ENCODE measurements at regions not wholly inside any gene's neighbourhood (a gene's known extent, or its start where the extent isn't known, plus 50 kb on each side); places are given as distances from the start of the nearest gene placed in this dataset.

- BruUV-seq (replicated peaks), result no TSS peak
- H3K4me2 ChIP-seq (ENCODE audit: low read length), result no peak overlapping the region
Measured at GRCh38 chr22:34736081-34736480, 329.9 kb upstream of the ISX start.

More at GRCh38 chr22:34736081-34736480, 329.9 kb upstream of the ISX start:
- DNase-seq (ENCODE audit: low read depth, low spot score) (no peak), ATAC-seq (no peak)
- H3K27ac ChIP-seq (ENCODE audit: low read depth, low read length), result no peak overlapping the region
- no peaks in the 10 kb centered on the region for H3K4me1 ChIP-seq (ENCODE audit: control insufficient read depth in 1 of 2, insufficient read depth in 2 of 2, low read length in 2 of 2)
- no peaks in the 10 kb centered on the region for H4K20me1 ChIP-seq (ENCODE audit: insufficient read depth)
- no peak overlapping the region for H3K4me3 ChIP-seq (replicated peaks in 1 of 2; ENCODE audit: low read depth in 1 of 2, low read length in 2 of 2)
- TF ChIP-seq ZNF274 (IDR thresholded peaks at IDR 0.05; ENCODE audit: low read depth, low read length) (no peak), YY1 (IDR thresholded peaks at IDR 0.05; ENCODE audit: extremely low read depth, insufficient replicate concordance, low read depth, low read length) (no peak), EGR1 (IDR thresholded peaks at IDR 0.05; ENCODE audit: low read depth) (no peak), TCF7L2 (IDR thresholded peaks at IDR 0.05; ENCODE audit: borderline replicate concordance, extremely low read depth, insufficient read depth, insufficient read length) (no peak), SP1 (IDR thresholded peaks at IDR 0.05; ENCODE audit: low read depth) (no peak), ZBTB33 (IDR thresholded peaks at IDR 0.05; ENCODE audit: extremely low read depth, insufficient replicate concordance, low read length) (no peak), RAD21 (IDR thresholded peaks at IDR 0.05; ENCODE audit: low read depth) (no peak)
- intact Hi-C loops (cut with micrococcal nuclease), result no loop called here
- POLR2A ChIA-PET, result no interaction called here
- no peak overlapping the region for H2AFZ ChIP-seq (ENCODE audit: low read depth, low read length, poor library complexity, severe bottlenecking)
- no peak overlapping the region for H3K9ac ChIP-seq (ENCODE audit: low read length)
- RAD21 ChIA-PET (ENCODE audit: low non-redundant PET in 1 of 2, low total read pairs in 2 of 2, uncharacterized antibody in 2 of 2, unreplicated experiment in 2 of 2), result no interaction called here
- H3K9me2 ChIP-seq (ENCODE audit: insufficient read depth), result no peaks in the 10 kb centered on the region
- H3K79me2 ChIP-seq (ENCODE audit: insufficient read depth, low read length), result no peaks in the 10 kb centered on the region
- H3K36me3 ChIP-seq (ENCODE audit: control insufficient read depth in 1 of 2, insufficient read depth in 2 of 2, low read length in 2 of 2), result no peaks in the 10 kb centered on the region
- CTCF ChIA-PET, result no interaction called here
- no peaks in the 10 kb centered on the region for H3K27me3 ChIP-seq (ENCODE audit: insufficient read depth, low read length)
- peaks cover 10 to 24% of the 10 kb centered on the region in 2 experiments; a peak in 2 of 4 replicates for H3K9me3 ChIP-seq (ENCODE audit: control insufficient read depth in 1 of 2, insufficient read depth in 1 of 2, low read depth in 1 of 2, low read length in 2 of 2)
